Gastrocnemius medialis (tissue), 4 donors: ENCODE measurements at regions not wholly inside any gene's neighbourhood (a gene's known extent, or its start where the extent isn't known, plus 50 kb on each side); places are given as distances from the start of the nearest gene placed in this dataset.

Experiments
- CTCF ChIP-seq, 5 experiments: fragments of 450-650 bp in 3 of 5; fragments of 200-600 bp in 2 of 5; sonication (generic) in 2 of 5; IDR thresholded peaks in 4 of 5; conservative IDR thresholded peaks in 1 of 5; 1 replicate in 4 of 5; 2 replicates in 1 of 5; pipeline ENCODE4 v1.5.1; 2016 to 2019; ENCODE audit warnings: antibody characterized with exemption in 5 of 5, mild to moderate bottlenecking in 3 of 5, moderate library complexity in 3 of 5
- POLR2A ChIP-seq, 2 donors: fragments of 450-650 bp; IDR thresholded peaks; one replicate each; pipeline ENCODE4 v1.6.1; 2017; ENCODE audit warnings: antibody characterized with exemption in 2 of 2, mild to moderate bottlenecking in 2 of 2, moderate library complexity in 2 of 2

- no peak for TF ChIP-seq POLR2A (IDR thresholded peaks at IDR 0.05)
- TF ChIP-seq CTCF (IDR thresholded peaks at IDR 0.05 in 4 of 5, conservative IDR thresholded peaks at IDR 0.05 in 1 of 5), result no peak
Observed at GRCh38 chr20:17890330-17890729, 78.3 kb downstream of the SNX5 start.
